GM12878 (cell line): ENCODE measurements at regions not wholly inside any gene's neighbourhood (a gene's known extent, or its start where the extent isn't known, plus 50 kb on each side); places are given as distances from the start of the nearest gene placed in this dataset.

Experiments
- ATAC-seq: fragments of 200-7000 bp; cut with Tn5 transposase; 3 replicates; pipeline ENCODE4 v1.9.1; 2020; ENCODE audit warnings: mild to moderate bottlenecking, moderate library complexity
- BruUV-seq: library from RNA; stranded (reverse); fragments of 400-500 nt; replicated peaks from 2 replicates; lab custom pipeline; 2021; lab: Mats Ljungman, UMichigan
- CTCF ChIA-PET: fragments of 300-600 bp; sonication (Branson Sonifier 250); formaldehyde crosslinking; extraction: SDS; loops from one replicate; lab custom pipeline; 2021; ENCODE audit warnings: inconsistent platforms; lab: Yijun Ruan, JAX
- POLR2A ChIA-PET: fragments of 350-600 bp; formaldehyde crosslinking; extraction: SDS; loops from one replicate; lab custom pipeline; 2021; ENCODE audit warnings: inconsistent platforms; lab: Charles Lee
- RAD21 ChIA-PET: fragments of 300-600 bp; sonication (Branson Sonifier 250); formaldehyde crosslinking; loops from one replicate; lab custom pipeline; 2023; ENCODE audit warnings: antibody characterized with exemption; ENCODE audit not compliant: unreplicated experiment; lab: Charles Lee
- SMC1A ChIA-PET: fragments of 300-600 bp; sonication (Branson Sonifier 250); formaldehyde crosslinking; loops from one replicate; lab custom pipeline; 2023; ENCODE audit not compliant: unreplicated experiment, uncharacterized antibody; lab: Charles Lee
- DNase-seq: peaks from one replicate; pipeline ENCODE4 v3.0.0-alpha.2; 2011; ENCODE audit warnings: low read depth, low spot score
- FAIRE-seq: peaks from 3 replicates; lab custom pipeline; 2011; peaks lifted over from hg19 to GRCh38; lab: Jason Lieb, UNC
- H2AFZ ChIP-seq: 2 replicates; pipeline ENCODE4 v1.6.0; 2011; ENCODE audit warnings: low read depth, low read length, control low read depth; ENCODE audit not compliant: control insufficient read depth
- H3K27ac ChIP-seq: 2 replicates; pipeline ENCODE4 v1.5.1; 2011; ENCODE audit warnings: control low read depth; ENCODE audit not compliant: control insufficient read depth, insufficient read depth
- H3K27me3 ChIP-seq, 2 experiments: replicated peaks in 1 of 2; 2 replicates each; pipeline versions ENCODE4 v1.6.0 to v1.6.1; 2011; ENCODE audit warnings: low read length in 1 of 2; ENCODE audit not compliant: control insufficient read depth in 2 of 2, insufficient read depth in 2 of 2
- H3K36me3 ChIP-seq, 2 experiments: 2 replicates each; pipeline ENCODE4 v1.5.1; 2011; ENCODE audit warnings: low read length in 1 of 2; ENCODE audit not compliant: control insufficient read depth in 2 of 2, insufficient read depth in 2 of 2
- H3K4me1 ChIP-seq: 2 replicates; pipeline ENCODE4 v1.6.1; 2011; ENCODE audit warnings: mild to moderate bottlenecking, low read length, moderate library complexity, mixed read lengths; ENCODE audit not compliant: control insufficient read depth, insufficient read depth
- H3K4me2 ChIP-seq: 2 replicates; pipeline ENCODE4 v1.6.0; 2011; ENCODE audit warnings: control low read depth; ENCODE audit not compliant: control insufficient read depth, insufficient read depth
- H3K4me3 ChIP-seq: fragments of 200-600 bp; sonication (generic); 2 replicates; pipeline ENCODE4 v1.5.1; 2016
- H3K79me2 ChIP-seq: 2 replicates; pipeline ENCODE4 v1.6.0; 2011; ENCODE audit warnings: low read length; ENCODE audit not compliant: control insufficient read depth, insufficient read depth
- H3K9ac ChIP-seq: 2 replicates; pipeline ENCODE4 v1.8.0; 2011; ENCODE audit warnings: low read length, control low read depth, mixed read lengths; ENCODE audit not compliant: control insufficient read depth, insufficient read depth
- H3K9me3 ChIP-seq: replicated peaks from 3 replicates; pipeline ENCODE4 v1.5.1; 2011; ENCODE audit warnings: mild to moderate bottlenecking, low read length; ENCODE audit not compliant: control insufficient read depth, insufficient read depth
- H4K20me1 ChIP-seq: 2 replicates; pipeline ENCODE4 v1.6.0; 2011; ENCODE audit not compliant: control insufficient read depth, insufficient read depth
- ESRRA ChIP-seq: IDR thresholded peaks from 2 replicates; pipeline ENCODE4 v1.6.1; 2012; ENCODE audit warnings: mild to moderate bottlenecking, low read length, improper control_type of control experiment
- TCF12 ChIP-seq: IDR thresholded peaks from 2 replicates; pipeline ENCODE4 v1.6.1; 2011; ENCODE audit warnings: low read depth, mild to moderate bottlenecking, low read length
- WGBS: methylation state at CpG from one replicate; pipeline ENCODE4 v1.1.6; 2016; ENCODE audit warnings: low lambda C conversion rate; ENCODE audit not compliant: insufficient replicate concordance, insufficient coverage; ENCODE audit errors: missing lambda C conversion rate; 5-methylcytosine and 5-hydroxymethylcytosine counted together
- in situ Hi-C: fragments of 300-500 bp; cut with MboI; formaldehyde crosslinking; loops from 9 replicates; pipeline ENCODE4 v1.14.3; 2018; ENCODE audit warnings: mixed read lengths
- intact Hi-C: fragments of 100-400 bp; cut with micrococcal nuclease; formaldehyde crosslinking; loops from one replicate; pipeline ENCODE4 v1.14.2; 2022; ENCODE audit not compliant: unreplicated experiment
- TF ChIP-seq, protein P1 (sequence below): IDR thresholded peaks from 2 replicates; pipeline ENCODE4 v1.6.1; 2012; ENCODE audit warnings: mild to moderate bottlenecking, low read depth, low read length
- TF ChIP-seq, protein P2 (sequence below): fragments of 450-650 bp; IDR thresholded peaks from 2 replicates; pipeline ENCODE4 v1.6.1; 2017; ENCODE audit warnings: mild to moderate bottlenecking, low read depth, inconsistent platforms; ENCODE audit not compliant: poor library complexity, severe bottlenecking

DNA sequence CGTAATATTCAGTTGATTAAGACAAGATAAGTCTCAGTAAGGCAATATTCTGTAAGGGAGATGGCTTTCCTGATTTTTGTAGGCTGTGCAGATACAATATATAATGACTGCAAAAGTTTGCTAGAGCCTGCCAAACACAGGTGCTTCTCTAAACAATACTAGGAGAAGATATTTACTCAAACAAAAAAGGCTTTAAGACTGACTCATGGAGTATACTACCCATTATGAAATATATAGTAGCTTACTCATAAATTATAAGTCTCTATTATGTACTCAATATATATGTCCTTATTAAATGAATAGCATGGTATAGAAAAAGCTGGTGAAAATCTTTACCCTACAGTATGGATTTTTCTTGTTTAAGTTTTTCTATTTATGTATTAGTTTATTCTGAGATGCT, 93.2 kb upstream of the IL15 start:
- H3K27me3 ChIP-seq: no peaks in the 10 kb centered on the region
- no peak overlapping the region for H3K4me2 ChIP-seq
- H3K36me3 ChIP-seq: no peaks in the 10 kb centered on the region
- H3K9me3 ChIP-seq: no peaks in the 10 kb centered on the region; the same call in 2 of the 3 replicates
- WGBS: 0% methylated on average over 1 of the region's 1 CpG
- FAIRE-seq: no peak
- H4K20me1 ChIP-seq: no peaks in the 10 kb centered on the region
- no peak overlapping the region for H3K27ac ChIP-seq
- intact Hi-C loops (no loop called here), in situ Hi-C loops (no loop called here)
- CTCF ChIA-PET: no interaction called here
- ATAC-seq: no peak
- RAD21 ChIA-PET: no interaction called here
- no peak overlapping the region for H2AFZ ChIP-seq
- no peaks in the 10 kb centered on the region for H3K4me1 ChIP-seq
- TF ChIP-seq, protein P1, sequence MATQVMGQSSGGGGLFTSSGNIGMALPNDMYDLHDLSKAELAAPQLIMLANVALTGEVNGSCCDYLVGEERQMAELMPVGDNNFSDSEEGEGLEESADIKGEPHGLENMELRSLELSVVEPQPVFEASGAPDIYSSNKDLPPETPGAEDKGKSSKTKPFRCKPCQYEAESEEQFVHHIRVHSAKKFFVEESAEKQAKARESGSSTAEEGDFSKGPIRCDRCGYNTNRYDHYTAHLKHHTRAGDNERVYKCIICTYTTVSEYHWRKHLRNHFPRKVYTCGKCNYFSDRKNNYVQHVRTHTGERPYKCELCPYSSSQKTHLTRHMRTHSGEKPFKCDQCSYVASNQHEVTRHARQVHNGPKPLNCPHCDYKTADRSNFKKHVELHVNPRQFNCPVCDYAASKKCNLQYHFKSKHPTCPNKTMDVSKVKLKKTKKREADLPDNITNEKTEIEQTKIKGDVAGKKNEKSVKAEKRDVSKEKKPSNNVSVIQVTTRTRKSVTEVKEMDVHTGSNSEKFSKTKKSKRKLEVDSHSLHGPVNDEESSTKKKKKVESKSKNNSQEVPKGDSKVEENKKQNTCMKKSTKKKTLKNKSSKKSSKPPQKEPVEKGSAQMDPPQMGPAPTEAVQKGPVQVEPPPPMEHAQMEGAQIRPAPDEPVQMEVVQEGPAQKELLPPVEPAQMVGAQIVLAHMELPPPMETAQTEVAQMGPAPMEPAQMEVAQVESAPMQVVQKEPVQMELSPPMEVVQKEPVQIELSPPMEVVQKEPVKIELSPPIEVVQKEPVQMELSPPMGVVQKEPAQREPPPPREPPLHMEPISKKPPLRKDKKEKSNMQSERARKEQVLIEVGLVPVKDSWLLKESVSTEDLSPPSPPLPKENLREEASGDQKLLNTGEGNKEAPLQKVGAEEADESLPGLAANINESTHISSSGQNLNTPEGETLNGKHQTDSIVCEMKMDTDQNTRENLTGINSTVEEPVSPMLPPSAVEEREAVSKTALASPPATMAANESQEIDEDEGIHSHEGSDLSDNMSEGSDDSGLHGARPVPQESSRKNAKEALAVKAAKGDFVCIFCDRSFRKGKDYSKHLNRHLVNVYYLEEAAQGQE: no peak
- TF ChIP-seq TCF12: no peak
- TF ChIP-seq, protein P2, sequence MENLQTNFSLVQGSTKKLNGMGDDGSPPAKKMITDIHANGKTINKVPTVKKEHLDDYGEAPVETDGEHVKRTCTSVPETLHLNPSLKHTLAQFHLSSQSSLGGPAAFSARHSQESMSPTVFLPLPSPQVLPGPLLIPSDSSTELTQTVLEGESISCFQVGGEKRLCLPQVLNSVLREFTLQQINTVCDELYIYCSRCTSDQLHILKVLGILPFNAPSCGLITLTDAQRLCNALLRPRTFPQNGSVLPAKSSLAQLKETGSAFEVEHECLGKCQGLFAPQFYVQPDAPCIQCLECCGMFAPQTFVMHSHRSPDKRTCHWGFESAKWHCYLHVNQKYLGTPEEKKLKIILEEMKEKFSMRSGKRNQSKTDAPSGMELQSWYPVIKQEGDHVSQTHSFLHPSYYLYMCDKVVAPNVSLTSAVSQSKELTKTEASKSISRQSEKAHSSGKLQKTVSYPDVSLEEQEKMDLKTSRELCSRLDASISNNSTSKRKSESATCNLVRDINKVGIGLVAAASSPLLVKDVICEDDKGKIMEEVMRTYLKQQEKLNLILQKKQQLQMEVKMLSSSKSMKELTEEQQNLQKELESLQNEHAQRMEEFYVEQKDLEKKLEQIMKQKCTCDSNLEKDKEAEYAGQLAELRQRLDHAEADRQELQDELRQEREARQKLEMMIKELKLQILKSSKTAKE: no peak
- no peak for TF ChIP-seq ESRRA
- no peak overlapping the region for H3K9ac ChIP-seq
- no peak for DNase-seq
- H3K79me2 ChIP-seq: no peaks in the 10 kb centered on the region
- POLR2A ChIA-PET: no interaction called here
- H3K4me3 ChIP-seq: no peak overlapping the region
- SMC1A ChIA-PET: interaction anchor here (0.7 to 1.2 kb wide), 3 partner anchors 16 to 218 kb away, joined by 3 read pairs; no protein-coding TSS in a partner anchor
- no TSS peak for BruUV-seq
